H54 (cell line): ENCODE measurements at regions not wholly inside any gene's neighbourhood (a gene's known extent, or its start where the extent isn't known, plus 50 kb on each side); places are given as distances from the start of the nearest gene placed in this dataset.

Experiments used
- DNase-seq: peaks from one replicate; pipeline ENCODE4 v3.0.0; 2011; ENCODE audit warnings: low spot score, mixed read lengths; ENCODE audit not compliant: insufficient read length
- FAIRE-seq: peaks from 3 replicates; lab custom pipeline; 2011; peaks lifted over from hg19 to GRCh38; lab: Jason Lieb, UNC
- POLR2A ChIP-seq: IDR thresholded peaks from 2 replicates; pipeline ENCODE4 v1.6.1; 2011; ENCODE audit warnings: low read depth, mild to moderate bottlenecking, low read length

GRCh38 chr5:104739503-104739902 lies 1176.9 kb upstream of the NUDT12 start:
- TF ChIP-seq POLR2A = no peak
- FAIRE-seq (no peak), DNase-seq (no peak)

- no peak for DNase-seq
These were observed 1173.5 kb upstream of the NUDT12 start for GRCh38 chr5:104736073-104736472.

GRCh38 chr5:104734046-104734445 lies 1171.5 kb upstream of the NUDT12 start:
- FAIRE-seq (no peak), DNase-seq (no peak)
- TF ChIP-seq POLR2A = no peak

More at GRCh38 chr5:104736073-104736472, 1173.5 kb upstream of the NUDT12 start:
- no peak for FAIRE-seq
- TF ChIP-seq POLR2A = no peak

- FAIRE-seq (no peak), DNase-seq (no peak)
- no peak for TF ChIP-seq POLR2A
These were observed 1170.6 kb upstream of the NUDT12 start for GRCh38 chr5:104733063-104733669.

- no peak for FAIRE-seq
- DNase-seq = no peak
- no peak for TF ChIP-seq POLR2A
These were observed 1168.7 kb upstream of the NUDT12 start for GRCh38 chr5:104731331-104731730.

GRCh38 chr5:104708027-104708426 lies 1145.4 kb upstream of the NUDT12 start:
- no peak for DNase-seq
- no peak for FAIRE-seq
- TF ChIP-seq POLR2A = no peak

- FAIRE-seq (no peak), DNase-seq (no peak)
- no peak for TF ChIP-seq POLR2A
These were observed 1144.0 kb upstream of the NUDT12 start for GRCh38 chr5:104706600-104706999.

- FAIRE-seq = no peak
These were observed 1139.6 kb upstream of the NUDT12 start for GRCh38 chr5:104702212-104702611.

GRCh38 chr5:104699438-104699837 lies 1136.8 kb upstream of the NUDT12 start:
- DNase-seq (no peak), FAIRE-seq (no peak)
- no peak for TF ChIP-seq POLR2A

More at GRCh38 chr5:104702212-104702611, 1139.6 kb upstream of the NUDT12 start:
- TF ChIP-seq POLR2A = no peak
- no peak for DNase-seq

- FAIRE-seq (no peak), DNase-seq (no peak)
These were observed 1098.7 kb upstream of the NUDT12 start for GRCh38 chr5:104661256-104661655.

GRCh38 chr5:104659497-104659896 lies 1096.9 kb upstream of the NUDT12 start:
- TF ChIP-seq POLR2A = no peak
- FAIRE-seq = no peak
- no peak for DNase-seq

More at GRCh38 chr5:104661256-104661655, 1098.7 kb upstream of the NUDT12 start:
- TF ChIP-seq POLR2A = no peak

- no peak for TF ChIP-seq POLR2A
- no peak for DNase-seq
- no peak for FAIRE-seq
These were observed 1089.8 kb upstream of the NUDT12 start for GRCh38 chr5:104652271-104652861.

GRCh38 chr5:104650313-104651055 lies 1087.9 kb upstream of the NUDT12 start:
- DNase-seq = no peak
- TF ChIP-seq POLR2A = no peak
- no peak for FAIRE-seq

GRCh38 chr5:104646416-104646815 lies 1083.8 kb upstream of the NUDT12 start:
- TF ChIP-seq POLR2A = no peak
- no peak for FAIRE-seq
- no peak for DNase-seq

- TF ChIP-seq POLR2A = no peak
- no peak for DNase-seq
- FAIRE-seq = no peak
These were observed 1080.7 kb upstream of the NUDT12 start for GRCh38 chr5:104643320-104643719.
